Anterior cingulate cortex (tissue), 58 donors: ENCODE measurements at regions not wholly inside any gene's neighbourhood (a gene's known extent, or its start where the extent isn't known, plus 50 kb on each side); places are given as distances from the start of the nearest gene placed in this dataset.
"Not testable (repeated sequence)": the region's sequence is repeated elsewhere in the genome, so short reads cannot be mapped to it uniquely, and the experiment has no call there.

ENCODE experiments used
- DNase-seq, 58 donors: peaks; one replicate each; lab custom pipeline; 2025; lab: John Stamatoyannopoulos, UW

GRCh38 chr7:114364151-114364550 lies 50.5 kb upstream of the FOXP2 start:
- DNase-seq: no peak

- DNase-seq: no peak
These were observed 51.3 kb upstream of the FOXP2 start for GRCh38 chr7:114363292-114363691.

- DNase-seq: no peak
These were observed 55.7 kb upstream of the FOXP2 start for GRCh38 chr7:114358911-114359310.

GRCh38 chr7:114356133-114356532 lies 58.5 kb upstream of the FOXP2 start:
- no peak for DNase-seq

GRCh38 chr7:114354306-114354705 lies 60.3 kb upstream of the FOXP2 start:
- DNase-seq: no peak

GRCh38 chr7:114345494-114345893 lies 69.1 kb upstream of the FOXP2 start:
- DNase-seq: no peak

- DNase-seq: no peak
These were observed 70.5 kb upstream of the FOXP2 start for GRCh38 chr7:114343949-114344708.

GRCh38 chr7:114342431-114343179 lies 72.0 kb upstream of the FOXP2 start:
- no peak for DNase-seq

- no peak for DNase-seq
These were observed 73.0 kb upstream of the FOXP2 start for GRCh38 chr7:114341648-114342047.

- DNase-seq: no peak
These were observed 79.6 kb upstream of the FOXP2 start for GRCh38 chr7:114334989-114335388.

- not testable (repeated sequence) for DNase-seq
These were observed 85.2 kb upstream of the FOXP2 start for GRCh38 chr7:114329458-114329857.

GRCh38 chr7:114317450-114318098 lies 97.0 kb upstream of the FOXP2 start:
- DNase-seq: no peak

GRCh38 chr7:114312649-114313048 lies 102.0 kb upstream of the FOXP2 start:
- DNase-seq: no peak

GRCh38 chr7:114310345-114311110 lies 104.1 kb upstream of the FOXP2 start:
- DNase-seq: no peak

GRCh38 chr7:114309729-114310128 lies 104.9 kb upstream of the FOXP2 start:
- DNase-seq: no peak

GRCh38 chr7:114303301-114303700 lies 111.3 kb upstream of the FOXP2 start:
- no peak for DNase-seq

- DNase-seq: no peak
These were observed 111.8 kb upstream of the FOXP2 start for GRCh38 chr7:114302858-114303257.

- DNase-seq: no peak
These were observed 116.6 kb upstream of the FOXP2 start for GRCh38 chr7:114298011-114298410.

GRCh38 chr7:114297121-114297520 lies 117.5 kb upstream of the FOXP2 start:
- no peak for DNase-seq

- DNase-seq: no peak
These were observed 119.1 kb upstream of the FOXP2 start for GRCh38 chr7:114295522-114295921.

- DNase-seq: no peak
These were observed 120.6 kb upstream of the FOXP2 start for GRCh38 chr7:114294036-114294435.
